ENCODE measurements at regions not wholly inside any gene's neighbourhood (a gene's known extent, or its start where the extent isn't known, plus 50 kb on each side); places are given as distances from the start of the nearest gene placed in this dataset.

DNA sequence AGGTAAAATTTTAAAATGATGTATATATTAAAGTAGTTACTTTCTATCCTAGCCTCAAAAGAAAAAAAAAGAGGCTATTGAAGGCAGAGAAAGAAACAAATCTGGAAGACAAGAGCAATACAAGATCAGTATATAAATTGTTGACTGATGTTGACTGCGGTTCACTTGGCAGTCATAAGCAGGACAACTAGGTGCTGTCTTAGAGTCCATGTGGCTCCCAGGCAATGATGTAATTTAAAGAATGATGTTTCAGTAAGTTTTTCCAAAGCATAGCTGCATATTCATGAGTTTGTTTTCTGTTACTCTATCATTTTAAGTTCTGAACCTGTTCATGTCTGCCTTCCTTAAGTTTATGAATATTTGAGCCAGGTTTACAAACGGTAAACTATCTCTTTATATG lies 630.2 kb downstream of the FAT4 start:
- Histone ChIP-seq H3K4me2 (ENCODE audit: low read length) (no peak overlapping the region), H3K9ac (ENCODE audit: low read length) (no peak overlapping the region), H3K4me1 (ENCODE audit: low read length) (no peaks in the 10 kb centered on the region), H3K79me2 (ENCODE audit: low read length) (no peaks in the 10 kb centered on the region), H3K9me3 (ENCODE audit: insufficient read depth, low read length) (no peaks in the 10 kb centered on the region), H3K27ac (ENCODE audit: low read length) (no peak overlapping the region), H3K4me3 (ENCODE audit: low read length) (no peak overlapping the region), H3K36me3 (replicated peaks; ENCODE audit: low read depth, low read length) (no peaks in the 10 kb centered on the region), H2AFZ (ENCODE audit: low read depth, low read length) (no peak overlapping the region), H4K20me1 (ENCODE audit: insufficient read depth, low read length) (no peaks in the 10 kb centered on the region), H3K27me3 (ENCODE audit: low read depth, low read length) (no peaks in the 10 kb centered on the region)
- TF ChIP-seq, protein P1, sequence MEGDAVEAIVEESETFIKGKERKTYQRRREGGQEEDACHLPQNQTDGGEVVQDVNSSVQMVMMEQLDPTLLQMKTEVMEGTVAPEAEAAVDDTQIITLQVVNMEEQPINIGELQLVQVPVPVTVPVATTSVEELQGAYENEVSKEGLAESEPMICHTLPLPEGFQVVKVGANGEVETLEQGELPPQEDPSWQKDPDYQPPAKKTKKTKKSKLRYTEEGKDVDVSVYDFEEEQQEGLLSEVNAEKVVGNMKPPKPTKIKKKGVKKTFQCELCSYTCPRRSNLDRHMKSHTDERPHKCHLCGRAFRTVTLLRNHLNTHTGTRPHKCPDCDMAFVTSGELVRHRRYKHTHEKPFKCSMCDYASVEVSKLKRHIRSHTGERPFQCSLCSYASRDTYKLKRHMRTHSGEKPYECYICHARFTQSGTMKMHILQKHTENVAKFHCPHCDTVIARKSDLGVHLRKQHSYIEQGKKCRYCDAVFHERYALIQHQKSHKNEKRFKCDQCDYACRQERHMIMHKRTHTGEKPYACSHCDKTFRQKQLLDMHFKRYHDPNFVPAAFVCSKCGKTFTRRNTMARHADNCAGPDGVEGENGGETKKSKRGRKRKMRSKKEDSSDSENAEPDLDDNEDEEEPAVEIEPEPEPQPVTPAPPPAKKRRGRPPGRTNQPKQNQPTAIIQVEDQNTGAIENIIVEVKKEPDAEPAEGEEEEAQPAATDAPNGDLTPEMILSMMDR (IDR thresholded peaks at IDR 0.05; ENCODE audit: low read depth, low read length) = no peak
- TF ChIP-seq EZH2phosphoT487 (IDR thresholded peaks at IDR 0.05; ENCODE audit: low read depth) = no peak

DNA sequence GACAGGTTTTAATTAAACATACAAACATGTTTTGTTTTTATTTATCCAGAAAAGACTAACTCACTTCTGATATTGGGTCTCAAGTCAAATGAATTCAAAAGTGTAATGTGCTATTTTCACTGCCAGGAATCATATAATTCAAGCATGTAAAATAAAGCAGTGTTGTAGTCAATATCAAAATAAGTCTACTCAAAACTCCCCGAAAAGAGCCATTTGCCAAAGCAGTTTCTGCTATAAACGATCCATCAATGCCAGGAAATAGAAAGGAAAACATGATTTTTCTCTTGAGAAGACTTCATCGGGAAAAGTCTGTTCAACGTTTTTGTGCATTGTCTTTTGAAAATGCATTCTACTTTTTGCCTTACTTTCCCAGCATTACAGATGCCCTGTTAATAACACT lies 633.3 kb downstream of the FAT4 start:
- H3K9me3 ChIP-seq (ENCODE audit: insufficient read depth, low read length) = no peaks in the 10 kb centered on the region
- no peak overlapping the region for H3K9ac ChIP-seq (ENCODE audit: low read length)
- H3K27me3 ChIP-seq (ENCODE audit: low read depth, low read length) = no peaks in the 10 kb centered on the region
- H3K4me1 ChIP-seq (ENCODE audit: low read length) = no peaks in the 10 kb centered on the region
- H3K79me2 ChIP-seq (ENCODE audit: low read length) = no peaks in the 10 kb centered on the region
- no peaks in the 10 kb centered on the region for H4K20me1 ChIP-seq (ENCODE audit: insufficient read depth, low read length)
- no peak for TF ChIP-seq EZH2phosphoT487 (IDR thresholded peaks at IDR 0.05; ENCODE audit: low read depth)
- TF ChIP-seq, protein P1 (IDR thresholded peaks at IDR 0.05; ENCODE audit: low read depth, low read length) = no peak
- no peak overlapping the region for H2AFZ ChIP-seq (ENCODE audit: low read depth, low read length)
- H3K4me3 ChIP-seq (ENCODE audit: low read length) = no peak overlapping the region
- no peaks in the 10 kb centered on the region for H3K36me3 ChIP-seq (replicated peaks; ENCODE audit: low read depth, low read length)
- no peak overlapping the region for H3K27ac ChIP-seq (ENCODE audit: low read length)
- no peak overlapping the region for H3K4me2 ChIP-seq (ENCODE audit: low read length)

DNA sequence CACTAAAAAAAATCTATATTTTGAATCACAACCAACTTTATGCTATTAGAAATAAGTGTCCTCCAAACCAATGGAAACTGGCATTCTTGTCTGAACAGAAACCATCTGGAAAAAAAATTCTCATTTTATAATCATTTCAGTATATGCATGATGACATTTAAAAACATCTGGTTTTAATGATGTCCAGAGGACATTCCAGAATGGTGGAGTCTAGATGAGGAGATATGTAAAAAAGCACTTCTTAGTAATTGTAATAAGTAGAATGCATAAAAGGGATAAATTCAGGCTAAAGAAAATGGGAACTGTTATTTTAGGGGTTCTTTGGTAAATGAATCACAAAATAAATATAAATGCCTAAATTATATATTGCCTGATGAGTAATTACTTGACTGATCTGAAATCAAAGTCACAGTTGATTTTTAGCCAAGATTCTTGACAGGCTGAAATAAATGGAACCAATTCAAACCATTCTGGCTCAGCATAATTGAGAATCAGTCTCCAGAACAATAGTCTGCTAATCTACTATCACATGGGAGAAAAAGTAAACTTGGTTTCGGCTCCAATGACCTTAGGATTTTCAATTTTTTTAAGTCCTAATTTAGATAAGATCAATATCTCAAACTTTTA lies 636.6 kb downstream of the FAT4 start:
- H3K4me1 ChIP-seq (ENCODE audit: low read length) = no peaks in the 10 kb centered on the region
- H3K27me3 ChIP-seq (ENCODE audit: low read depth, low read length) = no peaks in the 10 kb centered on the region
- H3K4me2 ChIP-seq (ENCODE audit: low read length) = no peak overlapping the region
- H3K9ac ChIP-seq (ENCODE audit: low read length) = no peak overlapping the region
- no peaks in the 10 kb centered on the region for H4K20me1 ChIP-seq (ENCODE audit: insufficient read depth, low read length)
- no peaks in the 10 kb centered on the region for H3K9me3 ChIP-seq (ENCODE audit: insufficient read depth, low read length)
- H2AFZ ChIP-seq (ENCODE audit: low read depth, low read length) = no peak overlapping the region
- no peak overlapping the region for H3K4me3 ChIP-seq (ENCODE audit: low read length)
- no peak overlapping the region for H3K27ac ChIP-seq (ENCODE audit: low read length)
- no peaks in the 10 kb centered on the region for H3K36me3 ChIP-seq (replicated peaks; ENCODE audit: low read depth, low read length)
- TF ChIP-seq, protein P1 (IDR thresholded peaks at IDR 0.05; ENCODE audit: low read depth, low read length) = no peak
- TF ChIP-seq EZH2phosphoT487 (IDR thresholded peaks at IDR 0.05; ENCODE audit: low read depth) = no peak
- H3K79me2 ChIP-seq (ENCODE audit: low read length) = no peaks in the 10 kb centered on the region

DNA sequence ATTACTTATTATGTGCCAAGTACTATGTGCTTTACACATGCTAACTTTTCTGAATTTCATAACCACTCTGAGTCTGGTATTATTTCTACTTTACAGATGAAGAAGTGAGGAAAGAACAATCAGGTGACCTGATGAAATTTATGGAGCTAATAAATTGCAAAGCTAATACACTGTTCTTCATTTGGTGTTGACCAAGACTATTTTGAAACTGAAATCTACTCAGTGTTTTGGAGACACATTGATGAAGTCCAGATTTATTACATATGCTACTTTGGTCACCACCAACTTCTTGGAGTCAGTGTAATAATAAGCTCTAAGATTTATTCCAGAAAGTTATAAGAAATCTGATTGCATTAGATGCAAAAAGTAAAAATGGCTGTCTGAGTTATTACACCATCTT lies 637.9 kb downstream of the FAT4 start:
- Histone ChIP-seq H2AFZ (ENCODE audit: low read depth, low read length) (no peak overlapping the region), H3K9me3 (ENCODE audit: insufficient read depth, low read length) (no peaks in the 10 kb centered on the region), H3K79me2 (ENCODE audit: low read length) (no peaks in the 10 kb centered on the region), H3K27me3 (ENCODE audit: low read depth, low read length) (no peaks in the 10 kb centered on the region), H3K27ac (ENCODE audit: low read length) (no peak overlapping the region), H3K36me3 (replicated peaks; ENCODE audit: low read depth, low read length) (no peaks in the 10 kb centered on the region), H3K4me1 (ENCODE audit: low read length) (no peaks in the 10 kb centered on the region), H4K20me1 (ENCODE audit: insufficient read depth, low read length) (no peaks in the 10 kb centered on the region), H3K9ac (ENCODE audit: low read length) (no peak overlapping the region), H3K4me2 (ENCODE audit: low read length) (no peak overlapping the region), H3K4me3 (ENCODE audit: low read length) (no peak overlapping the region)
- no peak for TF ChIP-seq EZH2phosphoT487 (IDR thresholded peaks at IDR 0.05; ENCODE audit: low read depth)
- TF ChIP-seq, protein P1 (IDR thresholded peaks at IDR 0.05; ENCODE audit: low read depth, low read length) = no peak
